ENCODE measurements at regions not wholly inside any gene's neighbourhood (a gene's known extent, or its start where the extent isn't known, plus 50 kb on each side); places are given as distances from the start of the nearest gene placed in this dataset.
"Not testable (repeated sequence)": the region's sequence is repeated elsewhere in the genome, so short reads cannot be mapped to it uniquely, and the experiment has no call there.

DNA sequence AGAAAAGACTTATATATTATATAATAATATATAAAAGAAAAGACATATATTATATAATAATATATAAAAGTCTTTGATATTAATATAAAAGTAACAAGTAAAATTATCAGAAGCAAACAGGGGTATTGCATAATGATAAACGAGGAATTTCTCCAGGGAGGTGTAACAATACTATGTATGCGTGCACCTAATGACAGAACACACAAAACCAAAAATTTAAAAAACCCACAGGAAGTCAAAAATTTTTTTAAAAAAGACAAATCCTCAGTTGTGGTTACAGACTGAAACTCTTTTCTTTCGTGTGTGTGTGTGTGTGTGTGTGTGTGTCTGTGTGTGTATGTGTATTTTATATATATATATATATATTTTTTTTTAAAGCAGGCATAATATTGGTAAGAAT lies 279.2 kb upstream of the DPP6 start:
- intact Hi-C loops (cut with micrococcal nuclease), result no loop called here
- Mint-ChIP-seq H3K4me3 (no peak overlapping the region), H3K27ac (no peak overlapping the region), H3K27me3 (ENCODE audit: low read depth) (no peaks in the 10 kb centered on the region), H3K36me3 (ENCODE audit: low read depth) (no peaks in the 10 kb centered on the region), H3K9me3 (no peaks in the 10 kb centered on the region), H3K4me1 (ENCODE audit: low read depth) (no peaks in the 10 kb centered on the region)
- CTCF ChIA-PET, result no interaction called here
- no peak for DNase-seq

DNA sequence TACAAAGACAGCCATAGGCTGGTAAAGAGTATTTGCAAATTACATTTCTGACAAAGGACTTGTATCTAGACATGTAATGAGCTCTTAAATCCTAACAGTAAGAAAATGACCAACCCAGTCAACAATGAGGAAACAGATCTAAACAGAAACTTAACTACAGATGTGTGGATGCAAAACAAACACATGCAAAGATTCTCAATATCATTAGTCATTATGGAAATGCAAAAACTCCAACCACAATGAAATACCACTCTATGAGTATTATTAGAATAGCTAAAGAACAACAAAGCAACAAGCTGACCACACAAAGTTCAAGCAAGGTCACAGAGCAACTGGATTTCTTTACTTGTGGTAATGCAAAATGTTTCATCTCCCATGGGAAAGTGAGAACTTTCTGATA lies 275.3 kb upstream of the DPP6 start:
- not testable (repeated sequence) for H3K4me1 Mint-ChIP-seq (ENCODE audit: low read depth); H3K36me3 Mint-ChIP-seq (ENCODE audit: low read depth)

DNA sequence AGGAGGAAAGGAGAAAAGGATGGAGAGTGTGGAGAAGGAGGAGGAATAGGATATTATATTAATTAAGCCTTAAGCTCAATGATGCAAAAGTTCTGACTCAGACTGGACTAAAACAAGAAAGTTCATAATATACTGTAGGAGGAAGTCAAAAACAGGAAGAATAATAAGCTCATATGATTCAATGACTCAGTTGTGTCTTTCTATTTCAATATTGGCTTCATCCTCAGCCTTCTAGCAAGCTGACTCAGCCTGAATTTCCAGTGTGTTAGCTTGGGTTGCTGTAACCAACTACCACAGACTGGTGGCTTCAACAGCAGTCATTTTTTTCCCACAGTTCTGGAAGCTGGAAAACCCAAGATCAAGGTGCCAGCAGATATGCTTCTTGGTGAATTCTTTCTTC lies 254.8 kb upstream of the DPP6 start:
- H3K27me3 Mint-ChIP-seq (ENCODE audit: low read depth); H3K36me3 Mint-ChIP-seq (ENCODE audit: low read depth); H3K27ac Mint-ChIP-seq; intact Hi-C loops (cut with micrococcal nuclease); H3K9me3 Mint-ChIP-seq; DNase-seq; H3K4me1 Mint-ChIP-seq (ENCODE audit: low read depth); H3K4me3 Mint-ChIP-seq; CTCF ChIA-PET: not testable (repeated sequence)

More for the DNA sequence above, 275.3 kb upstream of the DPP6 start:
- H3K4me3 Mint-ChIP-seq; H3K27me3 Mint-ChIP-seq (ENCODE audit: low read depth); intact Hi-C loops (cut with micrococcal nuclease); DNase-seq; H3K27ac Mint-ChIP-seq; CTCF ChIA-PET; H3K9me3 Mint-ChIP-seq: not testable (repeated sequence)

DNA sequence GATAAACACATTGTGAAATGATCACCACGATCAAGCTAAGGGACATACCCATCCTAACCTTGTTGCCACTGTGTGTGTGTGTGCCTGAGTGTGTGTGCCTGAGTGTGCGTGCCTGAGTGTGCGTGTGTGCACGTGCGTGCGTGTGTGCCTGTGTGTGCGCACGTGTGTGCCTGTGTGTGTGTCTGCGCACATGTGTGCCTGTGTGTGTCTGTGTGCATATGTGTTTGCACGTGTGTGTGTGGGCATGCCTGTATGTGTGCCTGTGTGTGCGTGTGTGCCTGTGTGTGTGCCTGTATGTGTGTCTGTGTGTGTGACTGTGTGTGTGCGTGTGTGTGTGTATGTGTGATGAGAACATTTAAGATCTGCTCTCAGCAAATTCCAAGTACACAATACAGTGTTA lies 244.1 kb upstream of the DPP6 start:
- DNase-seq, result no peak
- intact Hi-C loops (cut with micrococcal nuclease), result no loop called here
- H3K9me3 Mint-ChIP-seq, result peaks cover 4% of the 10 kb centered on the region
- no peaks in the 10 kb centered on the region for H3K4me1 Mint-ChIP-seq (ENCODE audit: low read depth)
- H3K27ac Mint-ChIP-seq, result no peak overlapping the region
- CTCF ChIA-PET, result no interaction called here
- H3K36me3 Mint-ChIP-seq (ENCODE audit: low read depth), result no peaks in the 10 kb centered on the region
- H3K4me3 Mint-ChIP-seq, result no peak overlapping the region
- H3K27me3 Mint-ChIP-seq (ENCODE audit: low read depth), result no peaks in the 10 kb centered on the region

DNA sequence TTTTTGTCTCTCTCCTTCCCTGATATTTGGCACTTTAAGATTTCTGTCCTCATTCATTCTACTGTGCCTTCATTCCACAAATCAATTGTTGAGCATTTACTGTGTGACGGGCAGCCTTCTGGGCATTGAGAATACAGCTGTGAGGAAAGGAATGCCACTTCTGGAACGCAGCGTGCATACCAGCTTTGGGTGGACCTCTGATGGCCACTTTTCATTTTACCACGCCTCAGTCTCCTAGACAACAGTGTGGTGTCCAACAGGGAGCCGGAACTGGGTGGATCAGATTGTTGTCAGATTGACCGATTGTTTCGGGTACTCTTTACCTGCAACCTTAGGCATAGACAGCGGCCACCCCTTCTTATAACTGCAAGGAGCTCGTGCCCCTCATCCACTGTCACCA lies 222.7 kb upstream of the DPP6 start:
- Mint-ChIP-seq H3K27me3 (ENCODE audit: low read depth) (no peaks in the 10 kb centered on the region), H3K36me3 (ENCODE audit: low read depth) (no peaks in the 10 kb centered on the region), H3K4me3 (no peak overlapping the region), H3K4me1 (ENCODE audit: low read depth) (no peaks in the 10 kb centered on the region), H3K9me3 (peaks cover 3% of the 10 kb centered on the region), H3K27ac (no peak overlapping the region)
- intact Hi-C loops (cut with micrococcal nuclease), result no loop called here
- DNase-seq, result no peak
- CTCF ChIA-PET, result no interaction called here

DNA sequence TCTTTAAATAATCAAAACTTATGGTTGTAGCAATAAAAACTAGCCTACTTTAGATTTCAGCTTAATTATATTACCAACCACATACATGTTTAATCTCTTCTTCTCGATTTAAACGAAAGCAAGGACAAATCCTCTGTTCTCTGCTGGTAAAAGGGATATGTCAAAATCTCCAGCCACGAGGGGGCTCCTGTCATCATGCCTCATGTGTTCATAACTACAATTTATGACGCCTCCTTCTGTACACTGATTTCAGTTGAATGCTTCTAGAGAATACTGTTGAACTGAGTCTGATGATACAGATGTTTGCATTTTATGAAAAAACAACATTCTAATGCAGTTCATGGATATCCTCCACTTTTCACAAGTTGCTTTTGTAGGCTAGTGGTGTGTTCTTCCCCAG lies 220.0 kb upstream of the DPP6 start:
- Mint-ChIP-seq H3K36me3 (ENCODE audit: low read depth) (no peaks in the 10 kb centered on the region), H3K27me3 (ENCODE audit: low read depth) (no peaks in the 10 kb centered on the region), H3K27ac (no peak overlapping the region), H3K4me1 (ENCODE audit: low read depth) (no peaks in the 10 kb centered on the region), H3K9me3 (no peaks in the 10 kb centered on the region), H3K4me3 (no peak overlapping the region)
- CTCF ChIA-PET, result no interaction called here
- intact Hi-C loops (cut with micrococcal nuclease), result no loop called here
- no peak for DNase-seq

DNA sequence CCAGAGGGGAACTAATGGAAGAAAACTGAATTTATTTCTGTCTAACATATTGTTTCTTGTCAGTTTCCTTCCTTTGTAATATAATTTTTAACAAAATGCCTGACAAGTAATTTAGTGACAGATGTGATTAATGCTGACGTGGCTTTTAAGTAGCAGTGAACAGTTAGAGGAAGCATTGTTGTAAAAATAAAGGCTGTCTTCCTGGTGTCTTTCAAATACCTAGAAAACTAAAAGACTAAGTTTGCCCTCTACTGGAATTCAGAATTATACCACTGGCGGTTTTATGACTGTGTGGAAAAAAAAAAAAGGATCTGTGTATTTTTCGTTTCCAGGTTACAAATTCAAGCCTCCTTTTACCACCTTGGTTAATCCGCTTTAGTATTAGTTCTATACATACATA lies 217.1 kb upstream of the DPP6 start:
- no peak overlapping the region for H3K4me3 Mint-ChIP-seq
- DNase-seq, result no peak
- no peaks in the 10 kb centered on the region for H3K9me3 Mint-ChIP-seq
- H3K27me3 Mint-ChIP-seq (ENCODE audit: low read depth), result no peaks in the 10 kb centered on the region
- intact Hi-C loops (cut with micrococcal nuclease), result no loop called here
- H3K27ac Mint-ChIP-seq, result no peak overlapping the region
- no peaks in the 10 kb centered on the region for H3K4me1 Mint-ChIP-seq (ENCODE audit: low read depth)
- CTCF ChIA-PET, result no interaction called here
- H3K36me3 Mint-ChIP-seq (ENCODE audit: low read depth), result no peaks in the 10 kb centered on the region

DNA sequence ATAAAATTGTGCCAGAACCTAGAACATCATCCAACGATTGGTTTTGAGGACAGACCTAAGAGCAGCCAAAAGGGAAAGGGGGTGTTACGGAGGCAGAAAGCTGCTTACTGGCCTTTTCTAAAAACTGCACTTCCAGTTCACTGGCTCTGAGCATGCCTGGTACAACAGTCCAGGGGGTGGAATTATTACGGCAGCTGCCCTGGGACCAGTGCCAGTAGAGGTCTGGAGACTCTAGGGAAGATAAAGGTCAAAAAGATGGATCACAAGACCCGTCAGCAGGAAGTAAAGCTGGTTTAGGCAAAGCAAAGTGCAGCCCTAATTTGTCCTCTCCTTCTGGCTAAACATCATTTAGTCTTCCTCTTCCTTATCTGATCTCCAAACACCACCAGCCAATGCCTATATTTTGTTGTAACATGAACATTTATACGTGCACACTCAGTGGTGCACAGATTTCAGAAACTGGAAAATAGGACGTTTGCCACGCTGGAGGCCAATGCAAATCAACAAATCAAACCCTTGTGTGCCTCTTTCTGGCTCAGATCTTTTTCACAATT lies 216.4 kb upstream of the DPP6 start:
- Mint-ChIP-seq H3K27ac (no peak overlapping the region), H3K4me1 (ENCODE audit: low read depth) (no peaks in the 10 kb centered on the region), H3K27me3 (ENCODE audit: low read depth) (no peaks in the 10 kb centered on the region), H3K9me3 (no peaks in the 10 kb centered on the region), H3K4me3 (no peak overlapping the region), H3K36me3 (ENCODE audit: low read depth) (no peaks in the 10 kb centered on the region)
- CTCF ChIA-PET, result no interaction called here
- DNase-seq, result no peak
- intact Hi-C loops (cut with micrococcal nuclease), result no loop called here

DNA sequence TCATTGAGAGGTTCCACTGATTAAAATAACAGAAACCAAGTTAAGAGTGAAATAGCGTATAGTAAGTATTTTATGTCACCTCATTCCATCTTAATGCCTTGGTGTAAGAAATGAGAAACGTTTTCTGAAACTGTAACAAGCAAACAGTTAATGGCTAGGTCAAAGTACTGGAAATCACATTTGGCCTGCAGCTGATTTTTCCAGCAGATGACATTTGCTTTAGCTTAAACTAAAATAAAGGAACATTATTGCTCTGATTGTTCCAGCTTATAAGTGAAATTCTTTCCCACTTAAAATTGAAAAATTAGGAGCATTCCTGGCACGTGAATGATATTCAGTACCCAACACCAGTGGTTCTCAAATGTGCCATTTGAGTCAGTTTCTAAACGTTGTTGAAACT lies 213.6 kb upstream of the DPP6 start:
- H3K27ac Mint-ChIP-seq, result no peak overlapping the region
- no peaks in the 10 kb centered on the region for H3K9me3 Mint-ChIP-seq

DNA sequence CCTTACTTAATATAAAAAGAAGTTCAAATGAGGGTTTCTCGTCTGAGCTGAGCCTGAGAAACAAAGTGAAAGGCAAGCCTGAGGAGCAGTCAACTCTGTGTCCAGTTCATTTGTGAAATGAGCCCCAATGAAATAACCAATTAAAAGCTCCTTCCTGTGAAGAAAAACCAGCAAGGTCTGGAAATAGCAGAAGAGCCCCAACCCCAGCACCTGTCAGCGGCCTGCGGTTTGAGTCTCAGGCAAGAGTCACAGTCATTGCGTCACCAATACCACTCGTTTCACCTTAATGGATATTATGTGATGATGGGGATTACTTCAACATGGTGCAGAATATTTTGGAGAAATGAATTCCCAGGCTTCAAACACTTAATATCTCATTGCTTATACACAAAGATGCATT lies 211.3 kb upstream of the DPP6 start:
- H3K9me3 Mint-ChIP-seq, result peaks cover 3% of the 10 kb centered on the region
- no peak overlapping the region for H3K27ac Mint-ChIP-seq
- DNase-seq, result no peak
- CTCF ChIA-PET, result no interaction called here
- intact Hi-C loops (cut with micrococcal nuclease), result no loop called here
- H3K4me1 Mint-ChIP-seq (ENCODE audit: low read depth), result no peaks in the 10 kb centered on the region
- no peaks in the 10 kb centered on the region for H3K36me3 Mint-ChIP-seq (ENCODE audit: low read depth)
- H3K4me3 Mint-ChIP-seq, result no peak overlapping the region
- no peaks in the 10 kb centered on the region for H3K27me3 Mint-ChIP-seq (ENCODE audit: low read depth)

More for the DNA sequence above, 213.6 kb upstream of the DPP6 start:
- H3K4me1 Mint-ChIP-seq (ENCODE audit: low read depth), result no peaks in the 10 kb centered on the region
- intact Hi-C loops (cut with micrococcal nuclease), result no loop called here
- DNase-seq, result no peak
- no peaks in the 10 kb centered on the region for H3K27me3 Mint-ChIP-seq (ENCODE audit: low read depth)
- no peaks in the 10 kb centered on the region for H3K36me3 Mint-ChIP-seq (ENCODE audit: low read depth)
- no peak overlapping the region for H3K4me3 Mint-ChIP-seq
- CTCF ChIA-PET, result no interaction called here

DNA sequence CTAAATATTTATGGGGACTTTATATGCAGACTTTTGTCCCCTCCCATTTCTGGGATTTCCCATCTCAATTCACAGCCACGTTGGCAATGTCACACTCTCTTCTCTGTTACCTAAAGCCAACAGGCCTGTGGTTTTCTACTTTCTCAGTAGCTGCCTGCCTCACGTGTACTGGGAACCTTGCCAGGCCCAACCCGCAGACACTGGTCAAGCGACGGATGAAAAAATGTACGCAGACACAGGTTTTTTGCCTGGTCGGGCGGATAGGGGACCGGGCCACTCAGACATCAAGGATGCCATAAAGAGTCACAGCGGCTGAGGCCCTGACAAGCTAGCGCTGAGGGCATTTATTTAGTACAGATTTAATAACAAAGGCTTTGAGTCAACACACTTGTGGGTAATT lies 204.4 kb upstream of the DPP6 start:
- intact Hi-C loops (cut with micrococcal nuclease), result no loop called here
- peaks cover 14% of the 10 kb centered on the region for H3K9me3 Mint-ChIP-seq
- no peak for DNase-seq
- CTCF ChIA-PET, result no interaction called here
- H3K27me3 Mint-ChIP-seq (ENCODE audit: low read depth), result no peaks in the 10 kb centered on the region
- no peak overlapping the region for H3K4me3 Mint-ChIP-seq
- no peaks in the 10 kb centered on the region for H3K36me3 Mint-ChIP-seq (ENCODE audit: low read depth)
- no peaks in the 10 kb centered on the region for H3K4me1 Mint-ChIP-seq (ENCODE audit: low read depth)
- no peak overlapping the region for H3K27ac Mint-ChIP-seq

DNA sequence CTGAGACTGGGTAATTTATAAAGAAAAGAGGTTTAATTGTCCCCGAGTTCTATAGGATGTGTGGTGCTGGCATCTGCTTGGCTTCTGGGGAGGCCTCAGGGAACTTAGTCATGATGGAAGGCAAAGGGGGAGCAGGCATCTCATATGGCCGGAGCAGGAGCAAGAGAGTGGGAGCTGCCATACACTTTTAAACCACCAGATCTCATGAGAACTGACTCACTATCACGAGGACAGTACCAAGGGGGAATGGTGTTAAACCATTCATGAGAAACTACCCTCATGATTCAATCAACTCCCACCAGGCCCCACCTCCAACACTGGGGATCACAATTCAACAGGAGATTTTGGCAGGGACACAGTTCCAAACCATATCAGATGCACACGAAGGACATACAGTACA lies 199.9 kb upstream of the DPP6 start:
- intact Hi-C loops (cut with micrococcal nuclease), result no loop called here
- CTCF ChIA-PET, result no interaction called here
- Mint-ChIP-seq H3K27ac (no peak overlapping the region), H3K4me1 (ENCODE audit: low read depth) (no peaks in the 10 kb centered on the region), H3K27me3 (ENCODE audit: low read depth) (no peaks in the 10 kb centered on the region), H3K4me3 (no peak overlapping the region), H3K9me3 (peaks cover 6% of the 10 kb centered on the region), H3K36me3 (ENCODE audit: low read depth) (no peaks in the 10 kb centered on the region)
- no peak for DNase-seq

DNA sequence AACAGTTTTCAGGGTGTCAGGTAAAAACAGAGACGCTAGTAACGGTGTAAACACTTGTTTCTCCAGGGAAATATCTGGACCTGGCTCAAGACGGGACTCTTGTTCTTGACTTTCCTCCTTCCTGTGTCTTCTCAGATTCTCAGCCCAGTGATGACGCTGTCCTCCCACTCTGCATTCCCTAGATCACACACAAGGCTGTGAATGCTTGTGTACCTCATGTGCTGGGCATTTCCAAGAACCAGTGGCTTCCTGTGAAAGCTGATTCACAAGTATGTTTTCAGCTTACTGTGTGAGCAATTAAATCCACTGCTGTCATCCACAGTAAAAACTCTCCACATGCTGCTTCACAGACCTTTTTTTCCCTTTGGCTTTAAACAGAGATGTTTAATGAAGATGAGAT lies 193.8 kb upstream of the DPP6 start:
- no peak overlapping the region for H3K27ac Mint-ChIP-seq
- no peaks in the 10 kb centered on the region for H3K36me3 Mint-ChIP-seq (ENCODE audit: low read depth)
- H3K4me1 Mint-ChIP-seq (ENCODE audit: low read depth), result no peaks in the 10 kb centered on the region
- H3K27me3 Mint-ChIP-seq (ENCODE audit: low read depth), result no peaks in the 10 kb centered on the region
- CTCF ChIA-PET, result no interaction called here
- peaks cover 7% of the 10 kb centered on the region for H3K9me3 Mint-ChIP-seq
- no peak overlapping the region for H3K4me3 Mint-ChIP-seq
- no peak for DNase-seq
- intact Hi-C loops (cut with micrococcal nuclease), result no loop called here

DNA sequence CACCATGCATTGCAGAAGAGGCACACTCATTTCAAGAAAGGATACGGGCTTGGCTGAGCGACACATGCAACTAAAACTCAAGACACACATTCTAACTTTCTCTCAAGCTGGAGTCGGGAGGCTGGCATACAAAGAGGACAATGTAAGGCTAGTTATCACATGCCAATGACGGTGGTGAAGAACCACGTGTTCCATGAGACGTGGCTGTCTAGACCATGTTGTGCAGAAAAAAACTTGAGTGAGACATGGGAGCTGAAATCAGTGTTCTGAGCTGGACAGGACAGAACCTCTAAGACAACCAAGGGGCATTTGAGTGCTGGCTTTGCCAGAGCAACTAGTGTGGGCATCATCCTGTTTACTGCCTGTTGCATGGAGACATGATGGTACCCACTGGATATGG lies 193.0 kb upstream of the DPP6 start:
- Mint-ChIP-seq H3K4me3 (no peak overlapping the region), H3K36me3 (ENCODE audit: low read depth) (no peaks in the 10 kb centered on the region), H3K27me3 (ENCODE audit: low read depth) (no peaks in the 10 kb centered on the region), H3K9me3 (peaks cover 13% of the 10 kb centered on the region), H3K4me1 (ENCODE audit: low read depth) (no peaks in the 10 kb centered on the region), H3K27ac (no peak overlapping the region)
- intact Hi-C loops (cut with micrococcal nuclease), result no loop called here
- CTCF ChIA-PET, result no interaction called here
- no peak for DNase-seq

Data from activated naive CD4-positive, alpha-beta T cell treated with anti-CD3 and anti-CD28 coated beads for 36 hours (primary cell).